PC-9 (cell line): ENCODE measurements at regions not wholly inside any gene's neighbourhood (a gene's known extent, or its start where the extent isn't known, plus 50 kb on each side); places are given as distances from the start of the nearest gene placed in this dataset.

ENCODE experiments used
- BruUV-seq: library from RNA; stranded (reverse); fragments of 400-500 nt; replicated peaks from 2 replicates; lab custom pipeline; 2021; lab: Mats Ljungman, UMichigan
- CTCF ChIA-PET: fragments of 300-600 bp; sonication (Branson Sonifier 250); formaldehyde crosslinking; loops from one replicate; lab custom pipeline; 2022; ENCODE audit warnings: antibody characterized with exemption; lab: Charles Lee
- POLR2A ChIA-PET: fragments of 300-600 bp; sonication (Branson Sonifier 250); formaldehyde crosslinking; loops from one replicate; lab custom pipeline; 2022; ENCODE audit warnings: antibody characterized with exemption; ENCODE audit not compliant: unreplicated experiment; lab: Charles Lee
- DNase-seq, 2 experiments: peaks; one replicate each; pipeline versions ENCODE4 v3.0.0 to v3.0.0-alpha.2; 2015 to 2022; ENCODE audit warnings: mixed read lengths in 1 of 2
- H2AFZ ChIP-seq: fragments of 200-600 bp; sonication (generic); 2 replicates; pipeline ENCODE4 v1.8.1; 2017; ENCODE audit warnings: antibody characterized with exemption
- H3F3A ChIP-seq: fragments of 200-600 bp; sonication (generic); 2 replicates; pipeline ENCODE4 v1.8.1; 2017; ENCODE audit warnings: antibody characterized with exemption, mild to moderate bottlenecking, low read depth; ENCODE audit not compliant: insufficient read depth
- H3K27ac ChIP-seq: fragments of 200-600 bp; sonication (generic); 2 replicates; pipeline ENCODE4 v1.6.1; 2016; ENCODE audit warnings: mixed run types
- H3K27me3 ChIP-seq: fragments of 200-600 bp; sonication (generic); 2 replicates; pipeline ENCODE4 v1.6.1; 2016; ENCODE audit warnings: low read depth, mixed run types; ENCODE audit not compliant: insufficient read depth
- H3K36me3 ChIP-seq: fragments of 200-600 bp; sonication (generic); 2 replicates; pipeline ENCODE4 v1.6.1; 2016; ENCODE audit warnings: low read depth, mixed run types
- H3K4me1 ChIP-seq: fragments of 200-600 bp; sonication (generic); replicated peaks from 2 replicates; pipeline ENCODE4 v1.6.1; 2016; ENCODE audit warnings: mixed run types; ENCODE audit not compliant: insufficient read depth
- H3K4me2 ChIP-seq: fragments of 200-600 bp; sonication (generic); 2 replicates; pipeline ENCODE4 v1.6.1; 2017; ENCODE audit warnings: mixed run types
- H3K4me3 ChIP-seq: fragments of 200-600 bp; sonication (generic); 2 replicates; pipeline ENCODE4 v1.6.1; 2016; ENCODE audit warnings: mixed run types
- H3K79me2 ChIP-seq: fragments of 200-600 bp; sonication (generic); 2 replicates; pipeline ENCODE4 v1.6.1; 2017; ENCODE audit warnings: low read depth, mixed run types
- H3K9me2 ChIP-seq: fragments of 200-600 bp; sonication (generic); 2 replicates; pipeline ENCODE4 v1.8.1; 2017; ENCODE audit warnings: mild to moderate bottlenecking; ENCODE audit not compliant: insufficient read depth
- H3K9me3 ChIP-seq: fragments of 200-600 bp; sonication (generic); 2 replicates; pipeline ENCODE4 v1.8.1; 2016; ENCODE audit warnings: low read depth; ENCODE audit not compliant: insufficient read depth
- H4K20me1 ChIP-seq: fragments of 200-600 bp; sonication (generic); 2 replicates; pipeline ENCODE4 v1.8.1; 2017; ENCODE audit not compliant: insufficient read depth
- EZH2 ChIP-seq: fragments of 200-600 bp; sonication (generic); IDR thresholded peaks from 2 replicates; pipeline ENCODE4 v1.8.0; 2017; ENCODE audit warnings: antibody characterized with exemption, low read depth
- intact Hi-C: fragments of 100-400 bp; cut with micrococcal nuclease; formaldehyde crosslinking; loops from one replicate; pipeline ENCODE4 v1.10.0; 2022; ENCODE audit not compliant: unreplicated experiment
- TF ChIP-seq, protein P1 (sequence below): fragments of 200-600 bp; sonication (generic); conservative IDR thresholded peaks from 2 replicates; pipeline ENCODE4 v1.6.1; 2017; ENCODE audit warnings: mixed run types, antibody characterized with exemption, mild to moderate bottlenecking, moderate library complexity

DNA sequence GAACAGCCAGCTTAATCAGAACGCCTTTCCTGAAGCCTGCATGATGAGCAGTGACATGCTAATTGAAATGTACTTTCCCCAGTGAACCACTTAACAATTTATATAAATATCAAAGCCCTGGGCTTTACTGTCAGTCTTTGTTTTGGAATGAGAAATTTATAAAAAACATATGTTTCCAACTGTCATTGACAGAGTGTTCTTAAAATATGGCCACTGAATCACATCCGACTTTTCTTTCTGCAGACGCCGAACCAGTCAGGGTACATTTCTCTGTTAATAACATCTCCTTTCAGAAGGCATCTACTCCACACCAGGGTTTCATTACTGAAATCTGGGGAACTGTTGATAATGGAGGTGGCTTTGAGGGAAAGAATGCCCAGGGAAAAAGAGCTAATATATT lies 343.7 kb downstream of the INSIG2 start:
- Histone ChIP-seq H3K4me1 (peaks cover 31% of the 10 kb centered on the region), H2AFZ (no peak overlapping the region), H3K4me3 (no peak overlapping the region), H3F3A (peaks cover 29% of the 10 kb centered on the region), H3K36me3 (no peaks in the 10 kb centered on the region), H3K9me2 (no peaks in the 10 kb centered on the region; the same call in 1 of the 2 replicates), H3K27ac (peak overlapping the region; percentile 85), H3K4me2 (no peak overlapping the region), H3K79me2 (no peaks in the 10 kb centered on the region), H3K27me3 (no peaks in the 10 kb centered on the region), H3K9me3 (no peaks in the 10 kb centered on the region; the same call in 1 of the 2 replicates), H4K20me1 (no peaks in the 10 kb centered on the region)
- ChIA-PET POLR2A (no interaction called here), CTCF (no interaction called here)
- no peak for DNase-seq
- BruUV-seq = no TSS peak
- intact Hi-C loops = no loop called here
- TF ChIP-seq, protein P1, sequence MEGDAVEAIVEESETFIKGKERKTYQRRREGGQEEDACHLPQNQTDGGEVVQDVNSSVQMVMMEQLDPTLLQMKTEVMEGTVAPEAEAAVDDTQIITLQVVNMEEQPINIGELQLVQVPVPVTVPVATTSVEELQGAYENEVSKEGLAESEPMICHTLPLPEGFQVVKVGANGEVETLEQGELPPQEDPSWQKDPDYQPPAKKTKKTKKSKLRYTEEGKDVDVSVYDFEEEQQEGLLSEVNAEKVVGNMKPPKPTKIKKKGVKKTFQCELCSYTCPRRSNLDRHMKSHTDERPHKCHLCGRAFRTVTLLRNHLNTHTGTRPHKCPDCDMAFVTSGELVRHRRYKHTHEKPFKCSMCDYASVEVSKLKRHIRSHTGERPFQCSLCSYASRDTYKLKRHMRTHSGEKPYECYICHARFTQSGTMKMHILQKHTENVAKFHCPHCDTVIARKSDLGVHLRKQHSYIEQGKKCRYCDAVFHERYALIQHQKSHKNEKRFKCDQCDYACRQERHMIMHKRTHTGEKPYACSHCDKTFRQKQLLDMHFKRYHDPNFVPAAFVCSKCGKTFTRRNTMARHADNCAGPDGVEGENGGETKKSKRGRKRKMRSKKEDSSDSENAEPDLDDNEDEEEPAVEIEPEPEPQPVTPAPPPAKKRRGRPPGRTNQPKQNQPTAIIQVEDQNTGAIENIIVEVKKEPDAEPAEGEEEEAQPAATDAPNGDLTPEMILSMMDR = no peak
- no peak for TF ChIP-seq EZH2

DNA sequence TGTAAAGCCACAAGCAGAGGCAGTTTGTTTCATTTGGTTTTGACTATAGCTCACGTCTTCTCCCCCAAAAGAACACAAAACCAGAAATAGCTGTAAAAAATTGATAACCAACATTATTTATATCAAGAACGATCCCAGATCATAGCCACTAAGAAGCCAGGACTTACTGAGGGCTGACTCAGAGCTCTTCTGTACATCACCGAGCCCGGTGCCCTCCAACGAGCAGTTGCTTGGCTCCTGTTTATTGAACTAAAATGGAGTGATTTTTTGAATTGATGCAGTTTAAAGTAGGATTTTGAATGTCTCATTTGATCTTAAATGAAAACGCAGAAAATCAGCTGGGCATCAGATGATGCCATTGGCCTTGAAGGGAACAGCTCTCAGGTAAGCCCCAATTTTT lies 343.3 kb downstream of the INSIG2 start:
- Histone ChIP-seq H4K20me1 (no peaks in the 10 kb centered on the region), H3K27me3 (no peaks in the 10 kb centered on the region), H3F3A (peaks cover 29% of the 10 kb centered on the region), H3K9me2 (no peaks in the 10 kb centered on the region; the same call in 1 of the 2 replicates), H3K4me2 (peak overlapping the region; percentile 60), H2AFZ (no peak overlapping the region), H3K9me3 (no peaks in the 10 kb centered on the region; the same call in 1 of the 2 replicates), H3K79me2 (no peaks in the 10 kb centered on the region), H3K4me3 (0 out of 2 replicates have a peak overlapping the region, but pooled peaks have one; percentile 6), H3K4me1 (peaks cover 31% of the 10 kb centered on the region), H3K36me3 (no peaks in the 10 kb centered on the region), H3K27ac (peak overlapping the region; percentile 85)
- no TSS peak for BruUV-seq
- TF ChIP-seq, protein P1 = no peak
- POLR2A ChIA-PET = no interaction called here
- intact Hi-C loops = no loop called here
- no peak for DNase-seq
- CTCF ChIA-PET = no interaction called here

DNA sequence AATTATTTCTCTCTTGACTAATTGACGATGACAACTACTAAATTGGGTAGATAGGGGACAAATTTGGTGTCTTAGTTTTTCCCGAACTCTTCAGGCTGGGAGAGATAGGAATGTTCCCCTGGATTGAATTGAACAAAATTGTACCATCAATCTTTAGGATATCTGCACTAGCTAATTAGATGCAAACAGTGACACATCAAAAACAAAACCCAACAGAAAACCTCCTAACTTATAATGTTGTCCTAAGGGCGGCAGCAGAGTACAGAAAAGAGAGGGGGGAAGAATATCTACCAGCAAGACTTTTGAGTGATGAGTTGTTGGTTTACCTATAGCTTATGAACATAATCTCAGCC lies 342.9 kb downstream of the INSIG2 start:
- Histone ChIP-seq H3K9me3 (no peaks in the 10 kb centered on the region; the same call in 1 of the 2 replicates), H3K27me3 (no peaks in the 10 kb centered on the region), H3K4me1 (peaks cover 31% of the 10 kb centered on the region), H3K9me2 (no peaks in the 10 kb centered on the region; the same call in 1 of the 2 replicates), H3K27ac (peak overlapping the region; percentile 85), H3F3A (peaks cover 29% of the 10 kb centered on the region), H4K20me1 (no peaks in the 10 kb centered on the region), H3K4me2 (peak overlapping the region; percentile 60), H3K36me3 (no peaks in the 10 kb centered on the region), H3K79me2 (no peaks in the 10 kb centered on the region), H2AFZ (peak overlapping the region; percentile 61; the same call in 1 of the 2 replicates), H3K4me3 (peak overlapping the region; percentile 6; the same call in 1 of the 2 replicates)
- TF ChIP-seq, protein P1 = peak; percentile 51
- TF ChIP-seq EZH2 = no peak
- no peak for DNase-seq
- POLR2A ChIA-PET = no interaction called here
- intact Hi-C loops = no loop called here
- CTCF ChIA-PET = no interaction called here
- no TSS peak for BruUV-seq
